ENCODE measurements at regions not wholly inside any gene's neighbourhood (a gene's known extent, or its start where the extent isn't known, plus 50 kb on each side); places are given as distances from the start of the nearest gene placed in this dataset.

- Mint-ChIP-seq H3K4me3 (ENCODE audit: unreplicated experiment) (no peak overlapping the region), H3K4me1 (ENCODE audit: unreplicated experiment) (no peaks in the 10 kb centered on the region), H3K27me3 (ENCODE audit: unreplicated experiment) (no peaks in the 10 kb centered on the region), H3K27ac (ENCODE audit: unreplicated experiment) (no peak overlapping the region), H3K36me3 (ENCODE audit: unreplicated experiment) (no peaks in the 10 kb centered on the region), H3K9me3 (ENCODE audit: unreplicated experiment) (no peaks in the 10 kb centered on the region)
- DNase-seq (ENCODE audit: extremely low spot score, unreplicated experiment): no peak
- TF ChIP-seq CTCF (IDR thresholded peaks at IDR 0.05): no peak
These were observed 177.2 kb upstream of the NTF3 start for GRCh38 chr12:5254703-5255102.

DNA sequence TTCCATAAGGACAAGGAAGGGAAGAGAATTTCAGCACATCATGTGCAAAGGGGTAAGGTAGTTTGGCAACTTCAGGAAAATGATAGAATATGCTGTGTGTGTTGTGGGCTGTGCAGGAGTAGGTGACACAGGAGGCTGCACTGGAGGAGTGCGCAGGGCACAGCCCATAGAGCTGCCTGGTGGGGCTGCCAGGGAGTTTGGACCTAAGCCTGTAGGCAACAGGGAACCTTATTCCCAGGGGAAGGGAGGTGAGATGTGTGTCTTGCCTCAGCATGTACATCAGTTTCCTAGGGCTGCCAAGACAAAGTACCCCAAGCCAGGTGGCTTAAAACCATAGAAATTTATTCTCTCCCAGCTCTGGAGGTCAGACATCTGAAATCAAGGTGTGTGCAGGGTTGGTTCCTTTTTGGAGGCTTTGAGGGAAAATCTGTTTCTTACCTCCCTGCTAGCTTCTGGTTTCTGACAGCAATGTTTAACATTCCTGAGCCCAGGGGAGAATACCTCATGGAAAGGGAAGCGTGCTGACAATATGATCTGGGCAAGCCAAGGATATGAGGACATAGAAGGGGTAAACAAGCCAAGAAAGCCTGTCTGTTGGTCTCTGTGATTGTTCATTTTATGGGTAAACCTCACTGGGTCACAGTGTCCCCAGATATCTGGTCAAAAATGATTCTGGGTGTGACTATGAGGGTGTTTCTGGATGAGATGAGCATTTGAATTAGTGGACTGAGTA is 174.0 kb upstream of the NTF3 start:
- no peak for TF ChIP-seq CTCF (IDR thresholded peaks at IDR 0.05)
- Mint-ChIP-seq H3K4me1 (ENCODE audit: unreplicated experiment) (no peaks in the 10 kb centered on the region), H3K4me3 (ENCODE audit: unreplicated experiment) (no peak overlapping the region), H3K27ac (ENCODE audit: unreplicated experiment) (no peak overlapping the region), H3K9me3 (ENCODE audit: unreplicated experiment) (no peaks in the 10 kb centered on the region), H3K36me3 (ENCODE audit: unreplicated experiment) (no peaks in the 10 kb centered on the region), H3K27me3 (ENCODE audit: unreplicated experiment) (no peaks in the 10 kb centered on the region)
- no peak for DNase-seq (ENCODE audit: extremely low spot score, unreplicated experiment)

DNA sequence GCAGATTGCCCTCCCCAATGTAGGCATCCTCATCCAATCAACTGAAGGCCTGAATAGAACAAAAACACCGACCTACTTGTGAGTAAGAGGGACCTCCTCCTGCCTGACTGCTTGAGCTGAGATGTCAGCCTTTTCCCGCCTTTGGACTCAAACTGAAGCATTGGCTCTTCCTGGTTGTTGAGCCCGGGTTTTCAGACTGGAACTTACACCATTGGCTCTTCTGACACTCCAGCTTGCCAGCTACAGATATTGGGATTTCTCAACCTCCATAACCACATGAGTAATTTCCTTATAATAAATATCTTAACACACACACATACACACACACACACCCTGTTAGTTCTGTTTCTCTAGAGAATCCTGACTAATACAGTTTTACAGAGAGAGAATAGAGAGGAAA is 173.4 kb upstream of the NTF3 start:
- Mint-ChIP-seq H3K27me3 (ENCODE audit: unreplicated experiment) (no peaks in the 10 kb centered on the region), H3K4me1 (ENCODE audit: unreplicated experiment) (no peaks in the 10 kb centered on the region), H3K4me3 (ENCODE audit: unreplicated experiment) (no peak overlapping the region), H3K9me3 (ENCODE audit: unreplicated experiment) (no peaks in the 10 kb centered on the region), H3K36me3 (ENCODE audit: unreplicated experiment) (no peaks in the 10 kb centered on the region), H3K27ac (ENCODE audit: unreplicated experiment) (no peak overlapping the region)
- no peak for TF ChIP-seq CTCF (IDR thresholded peaks at IDR 0.05)
- no peak for DNase-seq (ENCODE audit: extremely low spot score, unreplicated experiment)

DNA sequence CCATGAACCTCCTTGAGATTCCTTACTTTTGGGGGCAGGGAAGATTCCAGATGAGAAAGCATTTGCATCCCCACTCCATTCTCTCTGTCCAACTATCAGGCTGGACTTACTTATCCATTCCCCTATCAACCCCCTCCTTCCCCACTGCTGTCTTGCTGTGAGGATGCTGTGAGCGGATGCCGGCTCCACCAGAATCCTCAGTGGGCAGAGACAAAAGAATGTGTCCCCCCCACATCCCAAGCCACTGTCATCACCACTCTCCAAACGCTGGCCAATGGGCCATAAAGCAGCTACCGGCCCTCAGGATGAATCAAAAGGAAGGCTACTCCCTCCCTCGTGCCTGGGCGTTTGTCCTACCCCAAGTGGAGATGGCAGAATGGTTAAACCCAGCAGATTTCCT is 173.0 kb upstream of the NTF3 start:
- no peak for DNase-seq (ENCODE audit: extremely low spot score, unreplicated experiment)
- Mint-ChIP-seq H3K4me3 (ENCODE audit: unreplicated experiment) (no peak overlapping the region), H3K36me3 (ENCODE audit: unreplicated experiment) (no peaks in the 10 kb centered on the region), H3K9me3 (ENCODE audit: unreplicated experiment) (no peaks in the 10 kb centered on the region), H3K27me3 (ENCODE audit: unreplicated experiment) (no peaks in the 10 kb centered on the region), H3K4me1 (ENCODE audit: unreplicated experiment) (no peaks in the 10 kb centered on the region), H3K27ac (ENCODE audit: unreplicated experiment) (no peak overlapping the region)
- no peak for TF ChIP-seq CTCF (IDR thresholded peaks at IDR 0.05)

GRCh38 chr12:5259523-5259922 is 172.4 kb upstream of the NTF3 start:
- no peak for DNase-seq (ENCODE audit: extremely low spot score, unreplicated experiment)
- no peaks in the 10 kb centered on the region for H3K36me3 Mint-ChIP-seq (ENCODE audit: unreplicated experiment)

More at GRCh38 chr12:5259523-5259922, 172.4 kb upstream of the NTF3 start:
- H3K27ac Mint-ChIP-seq (ENCODE audit: unreplicated experiment): no peak overlapping the region
- no peak for TF ChIP-seq CTCF (IDR thresholded peaks at IDR 0.05)
- no peaks in the 10 kb centered on the region for H3K4me1 Mint-ChIP-seq (ENCODE audit: unreplicated experiment)
- H3K9me3 Mint-ChIP-seq (ENCODE audit: unreplicated experiment): no peaks in the 10 kb centered on the region
- no peaks in the 10 kb centered on the region for H3K27me3 Mint-ChIP-seq (ENCODE audit: unreplicated experiment)
- no peak overlapping the region for H3K4me3 Mint-ChIP-seq (ENCODE audit: unreplicated experiment)

Measured in osteocyte (in vitro differentiated cells).